Testis (tissue), 2 donors: ENCODE measurements at regions not wholly inside any gene's neighbourhood (a gene's known extent, or its start where the extent isn't known, plus 50 kb on each side); places are given as distances from the start of the nearest gene placed in this dataset.
"Not testable (repeated sequence)": the region's sequence is repeated elsewhere in the genome, so short reads cannot be mapped to it uniquely, and the experiment has no call there.

Experiments
- POLR2A ChIP-seq: fragments of 450-650 bp; IDR thresholded peaks from one replicate; pipeline ENCODE4 v1.6.1; 2017; ENCODE audit warnings: antibody characterized with exemption, mild to moderate bottlenecking, moderate library complexity
- TF ChIP-seq, protein P1 (sequence below), 3 experiments: fragments of 450-650 bp in 2 of 3; fragments of 200-600 bp in 1 of 3; sonication (generic) in 1 of 3; IDR thresholded peaks; one replicate each; pipeline ENCODE4 v1.5.1; 2016 to 2019; ENCODE audit warnings: antibody characterized with exemption in 3 of 3, mild to moderate bottlenecking in 2 of 3, moderate library complexity in 1 of 3

- TF ChIP-seq, protein P1, sequence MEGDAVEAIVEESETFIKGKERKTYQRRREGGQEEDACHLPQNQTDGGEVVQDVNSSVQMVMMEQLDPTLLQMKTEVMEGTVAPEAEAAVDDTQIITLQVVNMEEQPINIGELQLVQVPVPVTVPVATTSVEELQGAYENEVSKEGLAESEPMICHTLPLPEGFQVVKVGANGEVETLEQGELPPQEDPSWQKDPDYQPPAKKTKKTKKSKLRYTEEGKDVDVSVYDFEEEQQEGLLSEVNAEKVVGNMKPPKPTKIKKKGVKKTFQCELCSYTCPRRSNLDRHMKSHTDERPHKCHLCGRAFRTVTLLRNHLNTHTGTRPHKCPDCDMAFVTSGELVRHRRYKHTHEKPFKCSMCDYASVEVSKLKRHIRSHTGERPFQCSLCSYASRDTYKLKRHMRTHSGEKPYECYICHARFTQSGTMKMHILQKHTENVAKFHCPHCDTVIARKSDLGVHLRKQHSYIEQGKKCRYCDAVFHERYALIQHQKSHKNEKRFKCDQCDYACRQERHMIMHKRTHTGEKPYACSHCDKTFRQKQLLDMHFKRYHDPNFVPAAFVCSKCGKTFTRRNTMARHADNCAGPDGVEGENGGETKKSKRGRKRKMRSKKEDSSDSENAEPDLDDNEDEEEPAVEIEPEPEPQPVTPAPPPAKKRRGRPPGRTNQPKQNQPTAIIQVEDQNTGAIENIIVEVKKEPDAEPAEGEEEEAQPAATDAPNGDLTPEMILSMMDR (IDR thresholded peaks at IDR 0.05): not testable (repeated sequence)
- not testable (repeated sequence) for TF ChIP-seq POLR2A
Observed at GRCh38 chr2:87602118-87602517, 145.8 kb upstream of the PLGLB2 start.
